Neuronal stem cell (in vitro differentiated cells): ENCODE measurements at regions not wholly inside any gene's neighbourhood (a gene's known extent, or its start where the extent isn't known, plus 50 kb on each side); places are given as distances from the start of the nearest gene placed in this dataset.

ENCODE experiments used
- DNase-seq: peaks from one replicate; pipeline ENCODE4 v3.0.0-alpha.2; 2013; ENCODE audit warnings: low spot score
- H2AFZ ChIP-seq: one replicate; pipeline ENCODE4 v1.6.1; 2013; ENCODE audit warnings: mild to moderate bottlenecking, low read length, inconsistent platforms
- H2AK5ac ChIP-seq: 2 replicates; pipeline ENCODE4 v1.6.1; 2013; ENCODE audit warnings: low read depth, mild to moderate bottlenecking, inconsistent platforms, low read length, moderate library complexity, mixed read lengths
- H2BK120ac ChIP-seq: 2 replicates; pipeline ENCODE4 v1.6.1; 2013; ENCODE audit warnings: low read depth, mild to moderate bottlenecking, inconsistent platforms, low read length, moderate library complexity, mixed read lengths
- H2BK12ac ChIP-seq: one replicate; pipeline ENCODE4 v1.6.1; 2013; ENCODE audit warnings: low read length, inconsistent platforms
- H2BK15ac ChIP-seq: 2 replicates; pipeline ENCODE4 v1.6.1; 2013; ENCODE audit warnings: mild to moderate bottlenecking, low read length, inconsistent platforms, mixed read lengths
- H2BK5ac ChIP-seq: one replicate; pipeline ENCODE4 v1.6.1; 2013; ENCODE audit warnings: inconsistent platforms, mild to moderate bottlenecking, low read length, moderate library complexity
- H3K14ac ChIP-seq: one replicate; pipeline ENCODE4 v1.6.1; 2013; ENCODE audit warnings: low read length, inconsistent platforms
- H3K18ac ChIP-seq: 2 replicates; pipeline ENCODE4 v1.6.1; 2013; ENCODE audit warnings: low read length, inconsistent platforms
- H3K23ac ChIP-seq: 2 replicates; pipeline ENCODE4 v1.6.1; 2013; ENCODE audit warnings: low read depth, mild to moderate bottlenecking, mixed read lengths, low read length, inconsistent platforms; ENCODE audit not compliant: poor library complexity
- H3K27ac ChIP-seq: replicated peaks from 3 replicates; pipeline ENCODE4 v1.5.1; 2013; ENCODE audit warnings: low read length, inconsistent platforms
- H3K27me3 ChIP-seq, 3 experiments: 2 replicates each; pipeline ENCODE4 v1.6.1; 2013; ENCODE audit warnings: low read length in 3 of 3, mild to moderate bottlenecking in 2 of 3, inconsistent platforms in 1 of 3, low read depth in 1 of 3, mixed read lengths in 1 of 3, moderate library complexity in 1 of 3; ENCODE audit not compliant: control insufficient read depth in 3 of 3, insufficient read depth in 3 of 3
- H3K36me3 ChIP-seq, 2 donors: replicated peaks in 1 of 2; 2 replicates each; pipeline ENCODE4 v1.6.1; 2013; ENCODE audit warnings: low read length in 2 of 2; ENCODE audit not compliant: control insufficient read depth in 2 of 2, insufficient read depth in 2 of 2
- H3K4ac ChIP-seq: 2 replicates; pipeline ENCODE4 v1.6.1; 2013; ENCODE audit warnings: inconsistent platforms, mild to moderate bottlenecking, low read length, moderate library complexity
- H3K4me1 ChIP-seq, 2 donors: 1 replicate in 1 of 2; 2 replicates in 1 of 2; pipeline ENCODE4 v1.6.1; 2013; ENCODE audit warnings: low read length in 2 of 2, low read depth in 1 of 2; ENCODE audit not compliant: control insufficient read depth in 2 of 2, insufficient read depth in 1 of 2
- H3K4me2 ChIP-seq: one replicate; pipeline ENCODE4 v1.6.1; 2013; ENCODE audit warnings: mild to moderate bottlenecking, low read length, inconsistent platforms; ENCODE audit not compliant: insufficient read depth, poor library complexity, severe bottlenecking
- H3K4me3 ChIP-seq, 2 donors: 2 replicates each; pipeline ENCODE4 v1.5.1; 2013; ENCODE audit warnings: low read length in 2 of 2, mild to moderate bottlenecking in 2 of 2, inconsistent platforms in 1 of 2, moderate library complexity in 1 of 2
- H3K79me1 ChIP-seq: one replicate; pipeline ENCODE4 v1.6.1; 2013; ENCODE audit warnings: low read depth, mild to moderate bottlenecking, inconsistent platforms, low read length, moderate library complexity
- H3K9ac ChIP-seq: one replicate; pipeline ENCODE4 v1.6.1; 2013; ENCODE audit warnings: mild to moderate bottlenecking, low read depth, low read length, inconsistent platforms; ENCODE audit not compliant: poor library complexity
- H3K9me3 ChIP-seq, 2 donors: replicated peaks in 1 of 2; 2 replicates each; pipeline versions ENCODE3 to v1.6.1; 2013; ENCODE audit warnings: low read length in 2 of 2, mild to moderate bottlenecking in 2 of 2, inconsistent platforms in 1 of 2, low read depth in 1 of 2, mixed read lengths in 1 of 2, moderate library complexity in 1 of 2; ENCODE audit not compliant: control insufficient read depth in 2 of 2, insufficient read depth in 1 of 2
- H4K8ac ChIP-seq: one replicate; pipeline ENCODE4 v1.6.1; 2013; ENCODE audit warnings: low read depth, mild to moderate bottlenecking, inconsistent platforms, low read length, moderate library complexity
- H4K91ac ChIP-seq: one replicate; pipeline ENCODE4 v1.6.1; 2013; ENCODE audit warnings: low read length, low read depth, mild to moderate bottlenecking, inconsistent platforms; ENCODE audit not compliant: poor library complexity
- WGBS, 2 donors: extraction: QIAGEN DNeasy Blood & Tissue Kit; methylation state at CpG; one replicate each; pipeline ENCODE4 v1.1.7; 2013; ENCODE audit warnings: missing lambda C conversion rate in 2 of 2, mixed read lengths in 1 of 2; ENCODE audit not compliant: insufficient read length in 2 of 2, insufficient replicate concordance in 1 of 2; ENCODE audit errors: extremely low coverage in 2 of 2; 5-methylcytosine and 5-hydroxymethylcytosine counted together

GRCh38 chr5:42886635-42887034 is 74.9 kb upstream of the SELENOP start:
- DNase-seq, result no peak
- no peaks in the 10 kb centered on the region for H3K27me3 ChIP-seq
- no peak overlapping the region for H2AFZ ChIP-seq
- H2AK5ac ChIP-seq, result no peak overlapping the region
- H3K79me1 ChIP-seq, result no peaks in the 10 kb centered on the region
- no peak overlapping the region for H3K4me2 ChIP-seq
- H3K9me3 ChIP-seq, result no peaks in the 10 kb centered on the region
- H3K23ac ChIP-seq, result no peak overlapping the region
- H3K4me1 ChIP-seq, result no peaks in the 10 kb centered on the region
- no peak overlapping the region for H3K14ac ChIP-seq
- H3K27ac ChIP-seq, result no peak overlapping the region
- WGBS, 2 donors, result no CpG with 5 or more reads among the region's 1 CpG
- no peak overlapping the region for H4K8ac ChIP-seq
- no peak overlapping the region for H2BK5ac ChIP-seq
- H3K4me3 ChIP-seq, result no peak overlapping the region
- no peak overlapping the region for H2BK15ac ChIP-seq
- no peaks in the 10 kb centered on the region for H3K36me3 ChIP-seq
- H2BK12ac ChIP-seq, result no peak overlapping the region
- H3K9ac ChIP-seq, result no peak overlapping the region
- no peak overlapping the region for H3K18ac ChIP-seq
- no peak overlapping the region for H4K91ac ChIP-seq
- no peak overlapping the region for H2BK120ac ChIP-seq
- no peak overlapping the region for H3K4ac ChIP-seq

GRCh38 chr5:42884326-42884725 is 72.6 kb upstream of the SELENOP start:
- Histone ChIP-seq H3K23ac (no peak overlapping the region), H3K4me2 (no peak overlapping the region), H4K91ac (no peak overlapping the region), H4K8ac (no peak overlapping the region), H3K18ac (no peak overlapping the region), H3K36me3 (no peaks in the 10 kb centered on the region), H3K4ac (no peak overlapping the region), H3K14ac (no peak overlapping the region), H3K27me3 (no peaks in the 10 kb centered on the region), H2BK15ac (no peak overlapping the region), H3K9me3 (no peaks in the 10 kb centered on the region), H2AK5ac (no peak overlapping the region), H2BK120ac (no peak overlapping the region), H2BK12ac (no peak overlapping the region), H2AFZ (no peak overlapping the region), H3K27ac (no peak overlapping the region), H3K4me3 (no peak overlapping the region), H3K9ac (no peak overlapping the region), H3K4me1 (no peaks in the 10 kb centered on the region), H2BK5ac (no peak overlapping the region), H3K79me1 (no peaks in the 10 kb centered on the region)
- WGBS, 2 donors, result no CpG with 5 or more reads among the region's 1 CpG
- DNase-seq, result no peak

GRCh38 chr5:42881416-42882117 is 69.9 kb upstream of the SELENOP start:
- Histone ChIP-seq H3K4me3 (no peak overlapping the region), H3K23ac (no peak overlapping the region), H3K27ac (no peak overlapping the region), H3K18ac (no peak overlapping the region), H3K27me3 (no peaks in the 10 kb centered on the region), H3K9ac (no peak overlapping the region), H2AFZ (no peak overlapping the region), H3K9me3 (no peaks in the 10 kb centered on the region), H4K91ac (no peak overlapping the region), H3K4me2 (no peak overlapping the region), H3K4me1 (no peaks in the 10 kb centered on the region), H3K4ac (no peak overlapping the region), H4K8ac (no peak overlapping the region), H3K79me1 (no peaks in the 10 kb centered on the region), H2BK120ac (no peak overlapping the region), H2BK12ac (no peak overlapping the region), H3K36me3 (no peaks in the 10 kb centered on the region), H2BK5ac (no peak overlapping the region), H3K14ac (no peak overlapping the region), H2AK5ac (no peak overlapping the region), H2BK15ac (no peak overlapping the region)
- no peak for DNase-seq
- WGBS, 2 donors, result no CpG with 5 or more reads among the region's 5 CpGs

- H3K79me1 ChIP-seq, result no peaks in the 10 kb centered on the region
- H2AK5ac ChIP-seq, result no peak overlapping the region
- no peak overlapping the region for H2BK5ac ChIP-seq
- no peak overlapping the region for H3K14ac ChIP-seq
- no peak overlapping the region for H3K9ac ChIP-seq
- H2AFZ ChIP-seq, result no peak overlapping the region
- no peak overlapping the region for H3K4ac ChIP-seq
- H2BK120ac ChIP-seq, result no peak overlapping the region
- H3K36me3 ChIP-seq, result no peaks in the 10 kb centered on the region
- no peaks in the 10 kb centered on the region for H3K27me3 ChIP-seq
- no peak overlapping the region for H3K27ac ChIP-seq
- DNase-seq, result no peak
- no peaks in the 10 kb centered on the region for H3K4me1 ChIP-seq
- H3K23ac ChIP-seq, result no peak overlapping the region
- WGBS, 2 donors, result no CpG with 5 or more reads among the region's 1 CpG
- no peak overlapping the region for H3K18ac ChIP-seq
- H4K8ac ChIP-seq, result no peak overlapping the region
- no peak overlapping the region for H3K4me2 ChIP-seq
- H2BK12ac ChIP-seq, result no peak overlapping the region
- no peak overlapping the region for H4K91ac ChIP-seq
- H3K9me3 ChIP-seq, result no peaks in the 10 kb centered on the region
- H3K4me3 ChIP-seq, result no peak overlapping the region
- H2BK15ac ChIP-seq, result no peak overlapping the region
Observed at GRCh38 chr5:42880496-42881150, 68.9 kb upstream of the SELENOP start.
